MM.1S (cell line): ENCODE measurements at regions not wholly inside any gene's neighbourhood (a gene's known extent, or its start where the extent isn't known, plus 50 kb on each side); places are given as distances from the start of the nearest gene placed in this dataset.

Source experiments
- CTCF ChIP-seq: fragments of 300-600 bp; sonication (generic); IDR thresholded peaks from 2 replicates; pipeline ENCODE4 v1.5.1; 2016; ENCODE audit warnings: antibody characterized with exemption, low read length, mixed read lengths
- EZH2 ChIP-seq: fragments of 300-600 bp; sonication (generic); optimal IDR thresholded peaks from 2 replicates; pipeline ENCODE3; 2017; ENCODE audit warnings: low read depth, mild to moderate bottlenecking, antibody characterized with exemption, low read length, mixed read lengths

- TF ChIP-seq CTCF = no peak
- no peak for TF ChIP-seq EZH2
Observed at GRCh38 chr1:164361927-164362326, 197.1 kb upstream of the PBX1 start.
